MCF 10A (cell line): ENCODE measurements at regions not wholly inside any gene's neighbourhood (a gene's known extent, or its start where the extent isn't known, plus 50 kb on each side); places are given as distances from the start of the nearest gene placed in this dataset.

Experiments
- BruUV-seq: library from RNA; stranded (reverse); fragments of 400-500 nt; replicated peaks from 2 replicates; lab custom pipeline; 2021; lab: Mats Ljungman, UMichigan
- CTCF ChIA-PET: fragments of 300-600 bp; sonication (Branson Sonifier 250); formaldehyde crosslinking; extraction: SDS; loops from one replicate; lab custom pipeline; 2021; ENCODE audit warnings: antibody characterized with exemption, inconsistent platforms; lab: Yijun Ruan, JAX
- POLR2A ChIA-PET: fragments of 300-600, 350-650 bp; sonication (Branson Sonifier 250); formaldehyde crosslinking; extraction: SDS; loops from one replicate; lab custom pipeline; 2020; ENCODE audit warnings: antibody characterized with exemption, inconsistent platforms; lab: Yijun Ruan, JAX
- DNase-seq: peaks from one replicate; pipeline ENCODE4 v3.0.0-alpha.2; 2018; ENCODE audit not compliant: unreplicated experiment
- H3K27ac Mint-ChIP-seq: one replicate; pipeline ENCODE4 v1.8.0; 2022; ENCODE audit warnings: mild to moderate bottlenecking, low read depth, mixed read lengths; ENCODE audit not compliant: unreplicated experiment
- H3K27me3 Mint-ChIP-seq: one replicate; pipeline ENCODE4 v1.8.0; 2022; ENCODE audit warnings: mixed read lengths; ENCODE audit not compliant: insufficient read depth, unreplicated experiment
- H3K36me3 Mint-ChIP-seq: one replicate; pipeline ENCODE4 v1.8.0; 2022; ENCODE audit warnings: mild to moderate bottlenecking, moderate library complexity, mixed read lengths; ENCODE audit not compliant: insufficient read depth, unreplicated experiment
- H3K4me1 Mint-ChIP-seq: one replicate; pipeline ENCODE4 v1.8.0; 2022; ENCODE audit warnings: mixed read lengths; ENCODE audit not compliant: insufficient read depth, unreplicated experiment
- H3K4me3 Mint-ChIP-seq: one replicate; pipeline ENCODE4 v1.8.0; 2022; ENCODE audit warnings: mild to moderate bottlenecking, moderate library complexity, mixed read lengths; ENCODE audit not compliant: unreplicated experiment
- H3K9me3 Mint-ChIP-seq: one replicate; pipeline ENCODE4 v1.8.0; 2022; ENCODE audit warnings: mixed read lengths; ENCODE audit not compliant: unreplicated experiment
- intact Hi-C: fragments of 100-400 bp; cut with micrococcal nuclease; formaldehyde crosslinking; loops from 2 replicates; pipeline ENCODE4 v1.14.1; 2022
- TF ChIP-seq, protein P1 (sequence below): fragments of 200-600 bp; IDR thresholded peaks from one replicate; pipeline ENCODE4 v1.8.0; 2022; ENCODE audit warnings: antibody characterized with exemption, mild to moderate bottlenecking; ENCODE audit not compliant: unreplicated experiment

DNA sequence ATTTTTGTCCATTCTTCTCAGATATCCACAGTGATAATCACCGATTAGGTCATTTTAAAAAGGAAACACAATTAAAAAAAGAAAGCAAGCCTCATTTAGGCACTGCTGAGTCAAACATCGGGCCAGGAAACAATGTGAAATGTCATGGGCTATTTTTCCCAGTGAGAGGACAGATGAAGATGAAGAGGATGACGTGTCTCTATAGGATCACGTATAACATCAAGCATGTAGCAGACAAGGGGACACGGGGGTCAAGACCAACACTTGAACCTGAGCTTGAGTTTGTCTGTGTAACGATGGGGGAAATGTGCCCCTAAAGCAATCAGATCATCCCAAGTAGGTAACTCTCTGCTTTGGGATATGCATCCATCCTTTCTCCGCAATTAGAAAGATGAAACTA, 553.2 kb downstream of the CD83 start:
- no peaks in the 10 kb centered on the region for H3K36me3 Mint-ChIP-seq
- peaks cover 33% of the 10 kb centered on the region for H3K4me1 Mint-ChIP-seq
- ChIA-PET CTCF (interaction anchor here (0.6 kb wide), 1 partner anchor 198 kb away, joined by 3 read pairs; no protein-coding TSS in a partner anchor), POLR2A (interaction anchor here (1.1 kb wide), 1 partner anchor 14 kb away, joined by 4 read pairs; no protein-coding TSS in a partner anchor)
- no peak overlapping the region for H3K4me3 Mint-ChIP-seq
- BruUV-seq: no TSS peak
- no peaks in the 10 kb centered on the region for H3K27me3 Mint-ChIP-seq
- TF ChIP-seq, protein P1, sequence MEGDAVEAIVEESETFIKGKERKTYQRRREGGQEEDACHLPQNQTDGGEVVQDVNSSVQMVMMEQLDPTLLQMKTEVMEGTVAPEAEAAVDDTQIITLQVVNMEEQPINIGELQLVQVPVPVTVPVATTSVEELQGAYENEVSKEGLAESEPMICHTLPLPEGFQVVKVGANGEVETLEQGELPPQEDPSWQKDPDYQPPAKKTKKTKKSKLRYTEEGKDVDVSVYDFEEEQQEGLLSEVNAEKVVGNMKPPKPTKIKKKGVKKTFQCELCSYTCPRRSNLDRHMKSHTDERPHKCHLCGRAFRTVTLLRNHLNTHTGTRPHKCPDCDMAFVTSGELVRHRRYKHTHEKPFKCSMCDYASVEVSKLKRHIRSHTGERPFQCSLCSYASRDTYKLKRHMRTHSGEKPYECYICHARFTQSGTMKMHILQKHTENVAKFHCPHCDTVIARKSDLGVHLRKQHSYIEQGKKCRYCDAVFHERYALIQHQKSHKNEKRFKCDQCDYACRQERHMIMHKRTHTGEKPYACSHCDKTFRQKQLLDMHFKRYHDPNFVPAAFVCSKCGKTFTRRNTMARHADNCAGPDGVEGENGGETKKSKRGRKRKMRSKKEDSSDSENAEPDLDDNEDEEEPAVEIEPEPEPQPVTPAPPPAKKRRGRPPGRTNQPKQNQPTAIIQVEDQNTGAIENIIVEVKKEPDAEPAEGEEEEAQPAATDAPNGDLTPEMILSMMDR: no peak
- no peak for DNase-seq
- H3K27ac Mint-ChIP-seq: peak overlapping the region; percentile 9
- intact Hi-C loops: no loop called here
- H3K9me3 Mint-ChIP-seq: no peaks in the 10 kb centered on the region

DNA sequence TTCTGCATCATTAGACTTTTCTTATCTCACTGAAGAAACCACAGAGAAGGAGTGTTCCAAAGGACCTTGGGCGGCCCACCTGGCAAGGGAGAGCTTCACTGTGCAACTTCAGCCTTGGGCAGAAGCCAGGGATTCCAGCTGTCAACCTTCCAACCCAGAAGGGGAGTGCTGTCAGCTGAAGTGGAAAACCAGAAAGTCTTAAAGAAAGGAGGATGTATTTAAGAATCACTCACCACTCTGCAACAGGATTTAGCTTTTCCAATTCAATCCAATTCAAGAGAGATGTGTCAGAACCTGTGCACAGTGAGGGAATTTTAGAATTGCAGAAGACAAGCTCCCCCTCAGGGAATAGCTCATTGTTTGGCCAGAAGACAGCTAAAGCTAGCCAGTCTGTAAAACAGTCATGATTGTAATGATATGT, 553.7 kb downstream of the CD83 start:
- intact Hi-C loops: no loop called here
- H3K27ac Mint-ChIP-seq: peak overlapping the region; percentile 9
- H3K4me1 Mint-ChIP-seq: peaks cover 33% of the 10 kb centered on the region
- H3K36me3 Mint-ChIP-seq: no peaks in the 10 kb centered on the region
- CTCF ChIA-PET: no interaction called here
- DNase-seq: peak; percentile 28
- TF ChIP-seq, protein P1: no peak
- no TSS peak for BruUV-seq
- POLR2A ChIA-PET: interaction anchor here (0.8 to 1.1 kb wide), 2 partner anchors 9 to 14 kb away, joined by 4 read pairs; no protein-coding TSS in a partner anchor
- no peak overlapping the region for H3K4me3 Mint-ChIP-seq
- no peaks in the 10 kb centered on the region for H3K9me3 Mint-ChIP-seq
- H3K27me3 Mint-ChIP-seq: no peaks in the 10 kb centered on the region

DNA sequence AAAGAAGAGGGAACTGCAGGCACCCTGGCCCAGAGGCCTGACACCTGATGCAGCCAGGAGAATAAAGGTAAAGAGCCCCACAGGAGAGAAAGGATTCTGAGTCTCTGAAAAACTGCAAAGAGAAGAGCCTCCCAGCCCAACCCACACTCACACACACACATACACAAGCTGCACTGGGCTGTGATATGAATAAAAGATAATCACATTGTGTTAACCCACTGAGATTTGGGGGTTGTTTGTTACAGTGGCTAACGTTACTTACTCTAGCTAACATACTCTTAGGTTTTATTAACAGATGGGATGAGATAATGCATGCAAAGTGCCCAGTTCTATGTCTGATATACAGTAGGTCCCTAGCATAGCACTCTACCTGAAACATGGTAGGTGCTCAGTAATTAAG, 554.4 kb downstream of the CD83 start:
- Mint-ChIP-seq H3K4me3 (no peak overlapping the region), H3K9me3 (no peaks in the 10 kb centered on the region), H3K4me1 (peaks cover 31% of the 10 kb centered on the region), H3K27ac (peak overlapping the region; percentile 9), H3K27me3 (no peaks in the 10 kb centered on the region), H3K36me3 (no peaks in the 10 kb centered on the region)
- TF ChIP-seq, protein P1: no peak
- ChIA-PET POLR2A (interaction anchor here (0.8 to 1.1 kb wide), 2 partner anchors 8 to 15 kb away, joined by 4 read pairs; no protein-coding TSS in a partner anchor), CTCF (no interaction called here)
- DNase-seq: no peak
- intact Hi-C loops: no loop called here
- no TSS peak for BruUV-seq

DNA sequence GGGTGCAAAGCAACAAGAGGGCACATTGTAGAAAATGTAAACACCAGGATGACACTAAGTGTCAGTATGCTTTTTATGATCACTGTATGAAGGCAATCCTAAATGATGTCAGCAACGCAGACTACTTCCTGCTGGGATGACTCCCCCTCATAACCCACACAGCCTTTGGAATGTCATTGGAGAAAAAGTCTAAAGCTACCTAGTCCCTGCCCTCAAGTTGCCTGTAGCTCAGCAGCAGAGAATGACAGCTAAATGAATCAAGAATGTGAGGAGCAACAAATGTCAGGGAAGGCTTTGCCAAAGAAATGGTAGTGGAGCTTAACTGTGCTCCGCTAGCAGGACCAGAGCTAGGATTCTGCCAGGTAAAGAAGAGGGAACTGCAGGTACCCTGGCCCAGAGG, 555.6 kb downstream of the CD83 start:
- BruUV-seq: no TSS peak

More for the DNA sequence above, 555.6 kb downstream of the CD83 start:
- Mint-ChIP-seq H3K9me3 (peaks cover 7% of the 10 kb centered on the region), H3K36me3 (no peaks in the 10 kb centered on the region), H3K4me1 (peaks cover 31% of the 10 kb centered on the region), H3K27me3 (no peaks in the 10 kb centered on the region), H3K4me3 (no peak overlapping the region), H3K27ac (no peak overlapping the region)
- CTCF ChIA-PET: interaction anchor here (0.6 to 0.7 kb wide), 2 partner anchors 40 to 1588 kb away, joined by 3 to 4 read pairs; no protein-coding TSS in a partner anchor
- TF ChIP-seq, protein P1: no peak
- no peak for DNase-seq
- intact Hi-C loops: no loop called here
- POLR2A ChIA-PET: no interaction called here
